HEK293 (cell line): ENCODE measurements at regions not wholly inside any gene's neighbourhood (a gene's known extent, or its start where the extent isn't known, plus 50 kb on each side); places are given as distances from the start of the nearest gene placed in this dataset.

Source experiments
- CTCF ChIA-PET: fragments of 350-600 bp; formaldehyde crosslinking; extraction: SDS; loops from one replicate; lab custom pipeline; 2021; ENCODE audit warnings: antibody characterized with exemption; lab: Yijun Ruan, JAX
- POLR2A ChIA-PET: fragments of 300-600 bp; formaldehyde crosslinking; extraction: SDS; loops from one replicate; lab custom pipeline; 2020; ENCODE audit warnings: antibody characterized with exemption, inconsistent platforms; lab: Yijun Ruan, JAX
- H3K27ac ChIP-seq: fragments of 200-500 bp; sonication (Bioruptor generic); 2 replicates; pipeline ENCODE4 v1.5.1; 2014; ENCODE audit warnings: low read depth, low read length, control low read depth, inconsistent platforms; ENCODE audit errors: extremely low read depth
- H3K36me3 ChIP-seq, 2 experiments: fragments of 200-500 bp in 1 of 2; sonication (Bioruptor generic) in 1 of 2; 1 replicate in 1 of 2; 2 replicates in 1 of 2; pipeline ENCODE4 v1.5.1; 2014 to 2017; ENCODE audit warnings: inconsistent platforms in 2 of 2, low read length in 2 of 2; ENCODE audit not compliant: control insufficient read depth in 2 of 2, insufficient read depth in 1 of 2
- H3K4me1 ChIP-seq: fragments of 200-500 bp; sonication (Bioruptor generic); 2 replicates; pipeline ENCODE4 v1.5.1; 2014; ENCODE audit warnings: mild to moderate bottlenecking, low read length, inconsistent platforms; ENCODE audit not compliant: control insufficient read depth, insufficient read depth
- H3K4me3 ChIP-seq: 2 replicates; pipeline ENCODE4 v1.5.1; 2011; ENCODE audit warnings: low read depth, mild to moderate bottlenecking, control low read depth, low read length, moderate library complexity
- H3K9me3 ChIP-seq: fragments of 200-500 bp; sonication (Bioruptor generic); 2 replicates; pipeline ENCODE4 v1.5.1; 2014; ENCODE audit warnings: low read depth, low read length, inconsistent platforms; ENCODE audit not compliant: control insufficient read depth, insufficient read depth
- BCL6B ChIP-seq: fragments of 450-650 bp; formaldehyde crosslinking; IDR thresholded peaks from 2 replicates; pipeline ENCODE4 v1.5.1; 2017; ENCODE audit warnings: missing biosample characterization, missing genetic modification characterization
- GLIS1 ChIP-seq: fragments of 450-650 bp; formaldehyde crosslinking; IDR thresholded peaks from 2 replicates; pipeline ENCODE4 v1.5.1; 2016; ENCODE audit warnings: missing biosample characterization, missing genetic modification characterization
- KLF7 ChIP-seq: fragments of 450-650 bp; formaldehyde crosslinking; IDR thresholded peaks from 2 replicates; pipeline ENCODE4 v1.5.1; 2016; ENCODE audit warnings: missing biosample characterization, missing genetic modification characterization, borderline replicate concordance
- PRDM10 ChIP-seq: fragments of 450-650 bp; formaldehyde crosslinking; IDR thresholded peaks from 2 replicates; pipeline ENCODE4 v1.5.1; 2016; ENCODE audit warnings: missing biosample characterization, missing genetic modification characterization
- PRDM2 ChIP-seq: fragments of 450-650 bp; formaldehyde crosslinking; IDR thresholded peaks from 2 replicates; pipeline ENCODE4 v1.5.1; 2016; ENCODE audit warnings: missing biosample characterization, missing genetic modification characterization, borderline replicate concordance
- SETDB1 ChIP-seq: IDR thresholded peaks from one replicate; pipeline ENCODE4 v1.6.1; 2017; ENCODE audit warnings: mild to moderate bottlenecking, low read length, moderate library complexity, mixed read lengths; ENCODE audit not compliant: insufficient read length
- ZBTB10 ChIP-seq: fragments of 450-650 bp; formaldehyde crosslinking; IDR thresholded peaks from 2 replicates; pipeline ENCODE4 v1.5.1; 2016; ENCODE audit warnings: missing biosample characterization, missing genetic modification characterization
- ZBTB20 ChIP-seq: fragments of 450-650 bp; formaldehyde crosslinking; IDR thresholded peaks from 2 replicates; pipeline ENCODE4 v1.5.1; 2016; ENCODE audit warnings: missing biosample characterization, missing genetic modification characterization
- ZEB2 ChIP-seq: fragments of 450-650 bp; formaldehyde crosslinking; IDR thresholded peaks from 2 replicates; pipeline ENCODE4 v1.5.1; 2016; ENCODE audit warnings: missing biosample characterization, missing genetic modification characterization
- ZFP3 ChIP-seq: fragments of 450-650 bp; formaldehyde crosslinking; IDR thresholded peaks from 2 replicates; pipeline ENCODE4 v1.5.1; 2016; ENCODE audit warnings: low read depth, missing biosample characterization, missing genetic modification characterization
- ZNF221 ChIP-seq: fragments of 450-650 bp; formaldehyde crosslinking; IDR thresholded peaks from 2 replicates; pipeline ENCODE4 v1.5.1; 2017; ENCODE audit warnings: missing biosample characterization, missing genetic modification characterization, borderline replicate concordance
- ZNF223 ChIP-seq: fragments of 450-650 bp; formaldehyde crosslinking; IDR thresholded peaks from 2 replicates; pipeline ENCODE4 v1.5.1; 2016; ENCODE audit warnings: missing biosample characterization, missing genetic modification characterization
- ZNF324 ChIP-seq: fragments of 450-650 bp; formaldehyde crosslinking; IDR thresholded peaks from 2 replicates; pipeline ENCODE4 v1.5.1; 2016; ENCODE audit warnings: missing biosample characterization, missing genetic modification characterization
- ZNF37A ChIP-seq: fragments of 450-650 bp; IDR thresholded peaks from 2 replicates; pipeline ENCODE4 v1.5.1; 2018; ENCODE audit warnings: missing biosample characterization, missing genetic modification characterization
- ZNF514 ChIP-seq: fragments of 450-650 bp; formaldehyde crosslinking; IDR thresholded peaks from 2 replicates; pipeline ENCODE4 v1.5.1; 2016; ENCODE audit warnings: missing biosample characterization, missing genetic modification characterization
- ZNF555 ChIP-seq: fragments of 450-650 bp; formaldehyde crosslinking; conservative IDR thresholded peaks from 2 replicates; pipeline ENCODE4 v1.5.1; 2017; ENCODE audit warnings: missing biosample characterization, mild to moderate bottlenecking, missing genetic modification characterization, inconsistent platforms
- ZNF664 ChIP-seq: fragments of 450-650 bp; formaldehyde crosslinking; IDR thresholded peaks from 2 replicates; pipeline ENCODE4 v1.5.1; 2016; ENCODE audit warnings: missing biosample characterization, missing genetic modification characterization
- ZNF677 ChIP-seq: fragments of 450-650 bp; IDR thresholded peaks from 2 replicates; pipeline ENCODE4 v1.5.0; 2018; ENCODE audit warnings: missing biosample characterization, mild to moderate bottlenecking, missing genetic modification characterization, moderate library complexity
- ZNF704 ChIP-seq: fragments of 450-650 bp; formaldehyde crosslinking; IDR thresholded peaks from 2 replicates; pipeline ENCODE4 v1.5.1; 2016; ENCODE audit warnings: missing biosample characterization, missing genetic modification characterization
- ZSCAN18 ChIP-seq: fragments of 450-650 bp; formaldehyde crosslinking; IDR thresholded peaks from 2 replicates; pipeline ENCODE4 v1.5.1; 2016; ENCODE audit warnings: missing biosample characterization, missing genetic modification characterization

- TF ChIP-seq SETDB1 (no peak), ZNF514 (no peak), ZEB2 (tag by site-specific recombination) (no peak), GLIS1 (no peak), BCL6B (tag by site-specific recombination) (no peak), ZNF223 (tag by site-specific recombination) (no peak), ZBTB10 (tag by site-specific recombination) (no peak), ZNF704 (tag by site-specific recombination) (no peak), ZNF677 (tag by site-specific recombination) (no peak)
- TF ChIP-seq, all 188 proteins: peak for 0
- Histone ChIP-seq H3K36me3 (no peaks in the 10 kb centered on the region), H3K27ac (no peak overlapping the region), H3K4me1 (no peaks in the 10 kb centered on the region), H3K4me3 (no peak overlapping the region), H3K9me3 (no peaks in the 10 kb centered on the region)
- POLR2A ChIA-PET = no interaction called here
- CTCF ChIA-PET = no interaction called here
Observed at GRCh38 chr4:22574424-22574823, 58.6 kb upstream of the ADGRA3 start.

- Histone ChIP-seq H3K4me1 (no peaks in the 10 kb centered on the region), H3K27ac (no peak overlapping the region), H3K36me3 (no peaks in the 10 kb centered on the region), H3K9me3 (no peaks in the 10 kb centered on the region), H3K4me3 (no peak overlapping the region)
- ChIA-PET CTCF (no interaction called here), POLR2A (no interaction called here)
- no peak for TF ChIP-seq ZFP3 (tag by site-specific recombination)
- TF ChIP-seq PRDM10 (tag by site-specific recombination) = no peak
- TF ChIP-seq KLF7 (tag by site-specific recombination) = no peak
- no peak for TF ChIP-seq PRDM2
- TF ChIP-seq ZNF324 = no peak
- TF ChIP-seq ZNF555 (tag by site-specific recombination) = no peak
- no peak for TF ChIP-seq ZBTB20 (tag by site-specific recombination)
- TF ChIP-seq ZNF37A (tag by site-specific recombination) = no peak
- no peak for TF ChIP-seq ZNF221 (tag by site-specific recombination)
- TF ChIP-seq ZNF664 (tag by site-specific recombination) = no peak
- no peak for TF ChIP-seq ZSCAN18 (tag by site-specific recombination)
Observed at GRCh38 chr4:22574880-22575279, 59.0 kb upstream of the ADGRA3 start.
